Kidney epithelial cell (primary cell): ENCODE measurements at regions not wholly inside any gene's neighbourhood (a gene's known extent, or its start where the extent isn't known, plus 50 kb on each side); places are given as distances from the start of the nearest gene placed in this dataset.
"Not testable (repeated sequence)": the region's sequence is repeated elsewhere in the genome, so short reads cannot be mapped to it uniquely, and the experiment has no call there.

Experiments used
- DNase-seq: peaks from one replicate; pipeline ENCODE4 v3.0.0-alpha.2; 2010; ENCODE audit warnings: low read depth
- H3K27me3 ChIP-seq: 2 replicates; pipeline ENCODE4 v1.6.0; 2011; ENCODE audit warnings: low read length; ENCODE audit not compliant: control insufficient read depth, insufficient read depth
- H3K36me3 ChIP-seq: 2 replicates; pipeline ENCODE4 v1.5.1; 2011; ENCODE audit warnings: low read length; ENCODE audit not compliant: control insufficient read depth, insufficient read depth
- H3K4me3 ChIP-seq: 2 replicates; pipeline ENCODE4 v1.5.1; 2011; ENCODE audit warnings: low read depth, mild to moderate bottlenecking, control low read depth, low read length
- CTCF ChIP-seq: IDR thresholded peaks from 2 replicates; pipeline ENCODE4 v1.5.1; 2011; ENCODE audit warnings: mild to moderate bottlenecking, moderate library complexity, low read length, control low read depth, inconsistent platforms; ENCODE audit not compliant: insufficient read depth, poor library complexity, severe bottlenecking

- H3K27me3 ChIP-seq: no peaks in the 10 kb centered on the region
- TF ChIP-seq CTCF: no peak
- no peak for DNase-seq
- H3K4me3 ChIP-seq: no peak overlapping the region
- H3K36me3 ChIP-seq: no peaks in the 10 kb centered on the region
Observed at GRCh38 chrX:114061226-114061625, 522.7 kb upstream of the HTR2C start.

GRCh38 chrX:114058988-114059418 is 524.9 kb upstream of the HTR2C start:
- Histone ChIP-seq H3K4me3 (no peak overlapping the region), H3K27me3 (no peaks in the 10 kb centered on the region), H3K36me3 (no peaks in the 10 kb centered on the region)
- DNase-seq: no peak
- TF ChIP-seq CTCF: no peak

DNA sequence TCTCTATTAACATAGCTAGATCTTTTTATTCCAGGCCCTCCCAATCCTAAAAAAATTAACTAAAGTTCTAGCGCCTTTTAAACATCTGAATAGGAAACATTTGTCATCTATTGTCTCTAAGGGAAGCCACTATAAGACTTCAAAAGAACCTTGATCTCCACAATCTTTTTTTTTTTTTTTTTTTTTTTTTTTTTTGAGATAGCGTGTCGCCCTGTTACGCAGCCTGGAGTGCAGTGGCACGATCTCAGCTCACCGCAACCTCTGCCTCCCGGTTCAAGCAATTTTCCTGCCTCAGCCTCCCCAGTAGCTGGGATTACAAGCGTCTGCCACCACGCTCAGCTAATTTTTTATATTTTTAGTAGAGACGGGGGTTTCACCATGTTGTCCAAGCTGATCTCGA is 526.5 kb upstream of the HTR2C start:
- not testable (repeated sequence) for H3K27me3 ChIP-seq, DNase-seq, H3K36me3 ChIP-seq

GRCh38 chrX:114051667-114052315 is 532.1 kb upstream of the HTR2C start:
- no peak for DNase-seq
- no peaks in the 10 kb centered on the region for H3K36me3 ChIP-seq
- no peak overlapping the region for H3K4me3 ChIP-seq
- no peaks in the 10 kb centered on the region for H3K27me3 ChIP-seq
- no peak for TF ChIP-seq CTCF

More for the DNA sequence above, 526.5 kb upstream of the HTR2C start:
- H3K4me3 ChIP-seq: not testable (repeated sequence)

GRCh38 chrX:114050075-114050796 is 533.6 kb upstream of the HTR2C start:
- no peak for DNase-seq
- TF ChIP-seq CTCF: no peak
- Histone ChIP-seq H3K36me3 (no peaks in the 10 kb centered on the region), H3K4me3 (no peak overlapping the region), H3K27me3 (no peaks in the 10 kb centered on the region)

DNA sequence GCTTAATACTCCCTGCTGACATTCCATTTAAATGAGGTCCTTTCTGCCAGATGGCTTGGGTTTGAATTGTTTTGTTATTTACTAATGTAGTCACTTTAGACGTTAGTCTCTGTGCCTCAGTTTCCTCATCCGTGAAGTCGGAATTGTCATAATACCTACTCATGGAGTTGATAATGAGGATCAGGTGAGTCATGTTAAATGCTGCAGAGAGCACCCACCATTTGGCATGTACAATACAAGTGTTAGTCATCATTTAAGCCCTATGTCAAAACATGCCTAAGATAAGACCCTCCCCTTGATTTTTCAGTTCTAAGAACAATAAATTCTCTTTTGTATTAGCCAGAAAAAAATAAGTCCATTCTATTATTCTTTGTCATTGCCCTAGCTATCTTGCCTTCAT is 534.8 kb upstream of the HTR2C start:
- no peak for TF ChIP-seq CTCF
- Histone ChIP-seq H3K27me3 (no peaks in the 10 kb centered on the region), H3K4me3 (no peak overlapping the region), H3K36me3 (no peaks in the 10 kb centered on the region)
- no peak for DNase-seq
